B cell (primary cell): ENCODE measurements at regions not wholly inside any gene's neighbourhood (a gene's known extent, or its start where the extent isn't known, plus 50 kb on each side); places are given as distances from the start of the nearest gene placed in this dataset.

Experiments
- ATAC-seq: fragments of 200-7000 bp; cut with Tn5 transposase; one replicate; pipeline ENCODE4 v1.10.0; 2021; ENCODE audit warnings: low read depth, mild to moderate bottlenecking, moderate number of reproducible peaks, moderate library complexity
- CTCF ChIA-PET: fragments of 350-600 bp; sonication (Branson Sonifier 250); formaldehyde crosslinking; loops from one replicate; lab custom pipeline; 2021; ENCODE audit warnings: antibody characterized with exemption, inconsistent platforms; lab: Charles Lee
- POLR2A ChIA-PET: fragments of 350-600 bp; sonication (Branson Sonifier 250); formaldehyde crosslinking; loops from one replicate; lab custom pipeline; 2021; ENCODE audit warnings: antibody characterized with exemption; lab: Charles Lee
- DNase-seq: peaks from one replicate; pipeline ENCODE4 v3.0.0; 2013
- H2AFZ ChIP-seq: 2 replicates; pipeline ENCODE4 v1.6.1; 2012; ENCODE audit warnings: mild to moderate bottlenecking, low read depth, low read length; ENCODE audit not compliant: insufficient read depth, poor library complexity, severe bottlenecking
- H3K27ac ChIP-seq, 2 donors: 1 replicate in 1 of 2; 2 replicates in 1 of 2; pipeline ENCODE4 v1.5.1; 2012 to 2013; ENCODE audit warnings: low read length in 2 of 2, mild to moderate bottlenecking in 2 of 2, moderate library complexity in 1 of 2
- H3K27me3 ChIP-seq, 4 experiments: fragments of 200-600 bp in 1 of 4; sonication (generic) in 1 of 4; replicated peaks in 1 of 4; 1 replicate in 2 of 4; 2 replicates in 2 of 4; pipeline versions ENCODE4 v1.6.1 to v1.7.0; 2013 to 2016; ENCODE audit warnings: low read length in 3 of 4, mild to moderate bottlenecking in 2 of 4, mixed read lengths in 1 of 4, moderate library complexity in 1 of 4; ENCODE audit not compliant: insufficient read depth in 4 of 4, control insufficient read depth in 3 of 4; ENCODE audit errors: control extremely low read depth in 1 of 4
- H3K36me3 ChIP-seq, 2 experiments: replicated peaks in 1 of 2; 1 replicate in 1 of 2; 2 replicates in 1 of 2; pipeline versions ENCODE4 v1.6.1 to v1.7.1; 2013; ENCODE audit warnings: low read length in 1 of 2; ENCODE audit not compliant: insufficient read depth in 2 of 2, control insufficient read depth in 1 of 2; ENCODE audit errors: control extremely low read depth in 1 of 2, extremely low read depth in 1 of 2
- H3K4me1 ChIP-seq, 2 donors: fragments of 200-600 bp in 1 of 2; sonication (generic) in 1 of 2; 1 replicate in 1 of 2; 2 replicates in 1 of 2; pipeline versions ENCODE4 v1.5.1 to v1.6.1; 2013 to 2017; ENCODE audit warnings: low read length in 2 of 2; ENCODE audit not compliant: control insufficient read depth in 2 of 2, insufficient read depth in 2 of 2
- H3K4me2 ChIP-seq: replicated peaks from 2 replicates; pipeline ENCODE3; 2012; ENCODE audit warnings: mild to moderate bottlenecking, low read depth, low read length; ENCODE audit not compliant: poor library complexity, severe bottlenecking
- H3K4me3 ChIP-seq, 5 experiments: fragments of 200-600 bp in 1 of 5; sonication (generic) in 1 of 5; 1 replicate in 3 of 5; 2 replicates in 2 of 5; pipeline versions ENCODE4 v1.5.1 to v1.7.0; 2011 to 2016; ENCODE audit warnings: low read length in 4 of 5, mild to moderate bottlenecking in 4 of 5, low read depth in 2 of 5, control low read depth in 1 of 5, moderate library complexity in 1 of 5; ENCODE audit not compliant: insufficient read depth in 1 of 5; ENCODE audit errors: control extremely low read depth in 1 of 5, extremely low read depth in 1 of 5
- H3K79me2 ChIP-seq: fragments of 200-600 bp; sonication (generic); one replicate; pipeline ENCODE4 v1.6.0; 2016; ENCODE audit warnings: low read length; ENCODE audit not compliant: control insufficient read depth, insufficient read depth
- H3K9ac ChIP-seq: fragments of 200-600 bp; sonication (generic); 2 replicates; pipeline ENCODE4 v1.6.1; 2017; ENCODE audit warnings: mild to moderate bottlenecking, low read length, moderate library complexity
- H3K9me3 ChIP-seq, 3 donors: one replicate each; pipeline versions ENCODE4 v1.6.1 to v1.7.1; 2013; ENCODE audit warnings: low read length in 2 of 3; ENCODE audit not compliant: control insufficient read depth in 2 of 3, insufficient read depth in 1 of 3; ENCODE audit errors: control extremely low read depth in 1 of 3
- H4K20me1 ChIP-seq: 2 replicates; pipeline ENCODE4 v1.6.0; 2012; ENCODE audit warnings: mild to moderate bottlenecking, low read length; ENCODE audit not compliant: insufficient read depth, control insufficient read depth, poor library complexity, severe bottlenecking
- H3K27ac Mint-ChIP-seq: one replicate; pipeline ENCODE4 v1.8.0; 2021; ENCODE audit warnings: mixed read lengths
- H3K27me3 Mint-ChIP-seq: one replicate; pipeline ENCODE4 v1.8.0; 2021; ENCODE audit warnings: mixed read lengths
- H3K4me1 Mint-ChIP-seq: one replicate; pipeline ENCODE4 v1.8.0; 2021; ENCODE audit warnings: mixed read lengths
- H3K4me3 Mint-ChIP-seq: one replicate; pipeline ENCODE4 v1.8.0; 2021; ENCODE audit warnings: mixed read lengths
- H3K9me3 Mint-ChIP-seq: one replicate; pipeline ENCODE4 v1.8.0; 2022; ENCODE audit warnings: mixed read lengths; ENCODE audit not compliant: insufficient read depth
- EZH2 ChIP-seq: IDR thresholded peaks from 2 replicates; pipeline ENCODE4 v1.6.1; 2012; ENCODE audit warnings: borderline replicate concordance, low read depth, mild to moderate bottlenecking, moderate library complexity, low read length; ENCODE audit not compliant: insufficient read depth, poor library complexity, severe bottlenecking
- WGBS: methylation state at CpG from one replicate; pipeline ENCODE4 v1.1.5; 2013; ENCODE audit warnings: missing lambda C conversion rate; ENCODE audit not compliant: insufficient coverage; 5-methylcytosine and 5-hydroxymethylcytosine counted together
- intact Hi-C: fragments of 100-400 bp; cut with micrococcal nuclease; formaldehyde crosslinking; loops from one replicate; pipeline ENCODE4 v1.10.0; 2022
- TF ChIP-seq, protein P1 (sequence below): fragments of 200-600 bp; IDR thresholded peaks from one replicate; pipeline ENCODE4 v1.8.0; 2022; ENCODE audit warnings: antibody characterized with exemption, mild to moderate bottlenecking

DNA sequence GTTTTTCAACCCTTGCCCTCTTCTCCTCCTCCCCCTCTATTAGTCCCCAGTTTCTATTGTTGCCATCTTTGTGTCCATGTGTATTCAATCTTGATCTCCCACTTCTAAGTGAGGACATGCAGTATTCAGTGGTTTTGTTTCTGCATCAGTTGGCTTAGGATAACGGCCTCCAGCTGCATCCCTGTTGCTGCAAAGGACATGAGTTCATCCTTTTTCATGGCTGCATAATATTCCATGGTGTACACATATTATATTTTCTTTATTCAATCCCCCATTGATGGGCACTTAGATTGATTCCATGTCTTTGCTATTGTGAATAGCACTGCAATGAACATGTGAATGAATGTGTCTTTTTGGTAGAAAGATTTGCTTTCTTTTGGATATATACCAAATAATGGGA is 190.4 kb upstream of the LYZL1 start:
- no peak for DNase-seq
- H3K27ac Mint-ChIP-seq: no peak overlapping the region
- 20% methylated on average over 1 of the region's 1 CpG for WGBS

DNA sequence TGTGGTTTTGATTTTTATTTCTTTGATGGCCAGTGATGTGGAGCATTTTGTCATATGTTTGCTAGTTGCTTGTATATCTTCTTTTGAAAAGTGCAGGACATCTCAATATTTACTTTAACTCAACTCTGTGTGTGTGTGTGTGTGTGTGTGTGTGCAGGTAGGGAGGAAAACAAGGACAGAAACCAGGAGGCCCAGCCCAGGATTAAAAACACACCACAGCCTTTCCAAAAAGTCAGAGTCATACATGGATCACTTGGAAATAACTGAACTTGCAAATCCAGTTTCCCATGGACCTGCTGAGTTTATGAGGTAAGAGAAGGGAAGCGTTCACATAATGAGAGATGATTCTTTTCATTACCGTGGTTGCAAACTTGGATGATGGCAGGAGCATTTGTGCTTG is 189.9 kb upstream of the LYZL1 start:
- ChIA-PET CTCF (no interaction called here), POLR2A (no interaction called here)
- Mint-ChIP-seq H3K9me3 (no peaks in the 10 kb centered on the region), H3K4me3 (no peak overlapping the region), H3K27ac (no peak overlapping the region), H3K27me3 (peaks cover 4% of the 10 kb centered on the region), H3K4me1 (no peaks in the 10 kb centered on the region)
- H3K9ac ChIP-seq: no peak overlapping the region
- no peak for ATAC-seq
- TF ChIP-seq EZH2: no peak
- TF ChIP-seq, protein P1, sequence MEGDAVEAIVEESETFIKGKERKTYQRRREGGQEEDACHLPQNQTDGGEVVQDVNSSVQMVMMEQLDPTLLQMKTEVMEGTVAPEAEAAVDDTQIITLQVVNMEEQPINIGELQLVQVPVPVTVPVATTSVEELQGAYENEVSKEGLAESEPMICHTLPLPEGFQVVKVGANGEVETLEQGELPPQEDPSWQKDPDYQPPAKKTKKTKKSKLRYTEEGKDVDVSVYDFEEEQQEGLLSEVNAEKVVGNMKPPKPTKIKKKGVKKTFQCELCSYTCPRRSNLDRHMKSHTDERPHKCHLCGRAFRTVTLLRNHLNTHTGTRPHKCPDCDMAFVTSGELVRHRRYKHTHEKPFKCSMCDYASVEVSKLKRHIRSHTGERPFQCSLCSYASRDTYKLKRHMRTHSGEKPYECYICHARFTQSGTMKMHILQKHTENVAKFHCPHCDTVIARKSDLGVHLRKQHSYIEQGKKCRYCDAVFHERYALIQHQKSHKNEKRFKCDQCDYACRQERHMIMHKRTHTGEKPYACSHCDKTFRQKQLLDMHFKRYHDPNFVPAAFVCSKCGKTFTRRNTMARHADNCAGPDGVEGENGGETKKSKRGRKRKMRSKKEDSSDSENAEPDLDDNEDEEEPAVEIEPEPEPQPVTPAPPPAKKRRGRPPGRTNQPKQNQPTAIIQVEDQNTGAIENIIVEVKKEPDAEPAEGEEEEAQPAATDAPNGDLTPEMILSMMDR: no peak
- intact Hi-C loops: no loop called here
- H3K79me2 ChIP-seq: no peaks in the 10 kb centered on the region
- WGBS: 0% methylated on average over 1 of the region's 2 CpGs
- no peaks in the 10 kb centered on the region for H4K20me1 ChIP-seq
- peaks cover 2 to 13% (median 3%) of the 10 kb centered on the region in 3 donors for H3K9me3 ChIP-seq
- H3K4me1 ChIP-seq: no peaks in the 10 kb centered on the region
- H3K27me3 ChIP-seq: peaks cover 0 to 3% (median 0%) of the 10 kb centered on the region in 4 experiments
- no peaks in the 10 kb centered on the region for H3K36me3 ChIP-seq
- no peak overlapping the region for H3K4me2 ChIP-seq
- DNase-seq: no peak
- H2AFZ ChIP-seq: no peak overlapping the region
- no peak overlapping the region for H3K4me3 ChIP-seq
- H3K27ac ChIP-seq: no peak overlapping the region

More for the DNA sequence above, 190.4 kb upstream of the LYZL1 start:
- no peak overlapping the region for H3K4me2 ChIP-seq
- intact Hi-C loops: no loop called here
- no peaks in the 10 kb centered on the region for H3K4me1 Mint-ChIP-seq
- no peak overlapping the region for H3K9ac ChIP-seq
- no peaks in the 10 kb centered on the region for H3K36me3 ChIP-seq
- ChIA-PET POLR2A (no interaction called here), CTCF (no interaction called here)
- peaks cover 4% of the 10 kb centered on the region for H3K27me3 Mint-ChIP-seq
- ATAC-seq: no peak
- H3K9me3 ChIP-seq: peaks cover 2 to 13% (median 3%) of the 10 kb centered on the region in 3 donors
- H3K4me3 ChIP-seq: no peak overlapping the region
- no peaks in the 10 kb centered on the region for H3K4me1 ChIP-seq
- H3K27me3 ChIP-seq: peaks cover 0 to 3% (median 0%) of the 10 kb centered on the region in 4 experiments
- no peak overlapping the region for H3K27ac ChIP-seq
- H3K4me3 Mint-ChIP-seq: no peak overlapping the region
- TF ChIP-seq EZH2: no peak
- TF ChIP-seq, protein P1: no peak
- H2AFZ ChIP-seq: no peak overlapping the region
- no peaks in the 10 kb centered on the region for H3K79me2 ChIP-seq
- no peaks in the 10 kb centered on the region for H4K20me1 ChIP-seq
- no peaks in the 10 kb centered on the region for H3K9me3 Mint-ChIP-seq
